Mesothelial cell of epicardium (in vitro differentiated cells): ENCODE measurements at regions not wholly inside any gene's neighbourhood (a gene's known extent, or its start where the extent isn't known, plus 50 kb on each side); places are given as distances from the start of the nearest gene placed in this dataset.

Experiments used
- DNase-seq, 2 experiments: peaks; one replicate each; pipeline ENCODE4 v3.0.0; 2021; ENCODE audit warnings: low spot score in 2 of 2; ENCODE audit not compliant: unreplicated experiment in 2 of 2
- H3K27ac Mint-ChIP-seq: 2 replicates; pipeline ENCODE4 v1.8.0; 2021; ENCODE audit warnings: mixed read lengths
- H3K27me3 Mint-ChIP-seq: 2 replicates; pipeline ENCODE4 v1.8.0; 2021; ENCODE audit warnings: low read depth, mixed read lengths
- H3K36me3 Mint-ChIP-seq: 2 replicates; pipeline ENCODE4 v1.8.0; 2021; ENCODE audit warnings: mixed read lengths
- H3K4me1 Mint-ChIP-seq: 2 replicates; pipeline ENCODE4 v1.8.0; 2021; ENCODE audit warnings: mixed read lengths
- H3K4me3 Mint-ChIP-seq: 2 replicates; pipeline ENCODE4 v1.8.0; 2021; ENCODE audit warnings: mild to moderate bottlenecking, moderate library complexity, mixed read lengths
- H3K9me3 Mint-ChIP-seq: 2 replicates; pipeline ENCODE4 v1.8.0; 2021; ENCODE audit warnings: mixed read lengths
- TF ChIP-seq, protein P1 (sequence below): fragments of 200-600 bp; sonication (generic); IDR thresholded peaks from one replicate; pipeline ENCODE4 v1.5.0; 2021; ENCODE audit warnings: antibody characterized with exemption; ENCODE audit not compliant: unreplicated experiment

DNA sequence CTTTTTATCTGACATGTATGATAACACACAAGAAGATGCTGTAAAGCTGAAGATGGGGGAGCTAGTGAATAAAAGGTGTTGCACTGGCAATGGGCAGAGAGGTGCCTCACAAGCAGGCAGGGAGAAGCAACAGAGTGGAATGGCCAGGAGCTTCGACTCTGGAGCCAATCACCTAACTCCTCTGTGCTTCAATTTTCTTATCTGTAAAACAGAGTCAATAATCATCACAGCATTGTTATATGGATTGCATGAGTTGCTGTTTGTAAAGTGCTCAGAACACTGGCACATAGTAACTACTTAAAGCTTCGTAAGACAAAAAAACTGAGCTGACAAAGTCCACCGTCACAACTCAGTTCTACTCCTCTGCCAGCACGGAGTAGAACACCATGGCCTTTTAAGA lies 254.2 kb upstream of the POM121L12 start:
- no peaks in the 10 kb centered on the region for H3K36me3 Mint-ChIP-seq

DNA sequence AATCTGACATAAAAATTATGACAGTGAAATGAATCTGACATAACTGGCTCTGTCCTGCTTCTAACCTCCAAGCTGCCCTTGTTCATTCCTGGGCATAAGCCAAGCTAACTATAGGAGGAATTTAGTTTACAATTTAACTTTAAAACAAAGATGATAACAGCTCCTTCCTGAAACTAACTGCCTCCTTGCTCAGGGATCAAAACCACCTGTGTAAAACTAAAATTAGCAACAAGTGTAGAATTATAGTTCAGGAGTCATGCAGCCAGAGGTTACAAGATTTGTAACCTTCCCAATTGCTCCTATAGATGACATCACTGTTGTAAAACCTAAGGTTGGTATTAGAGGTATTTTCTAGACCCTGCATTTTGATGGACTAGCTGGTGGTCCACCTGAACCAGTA lies 256.4 kb upstream of the POM121L12 start:
- H3K9me3 Mint-ChIP-seq: peaks cover 11% of the 10 kb centered on the region
- no peak overlapping the region for H3K27ac Mint-ChIP-seq
- DNase-seq: no peak
- no peaks in the 10 kb centered on the region for H3K27me3 Mint-ChIP-seq
- no peaks in the 10 kb centered on the region for H3K4me1 Mint-ChIP-seq
- no peak overlapping the region for H3K4me3 Mint-ChIP-seq
- H3K36me3 Mint-ChIP-seq: no peaks in the 10 kb centered on the region
- TF ChIP-seq, protein P1, sequence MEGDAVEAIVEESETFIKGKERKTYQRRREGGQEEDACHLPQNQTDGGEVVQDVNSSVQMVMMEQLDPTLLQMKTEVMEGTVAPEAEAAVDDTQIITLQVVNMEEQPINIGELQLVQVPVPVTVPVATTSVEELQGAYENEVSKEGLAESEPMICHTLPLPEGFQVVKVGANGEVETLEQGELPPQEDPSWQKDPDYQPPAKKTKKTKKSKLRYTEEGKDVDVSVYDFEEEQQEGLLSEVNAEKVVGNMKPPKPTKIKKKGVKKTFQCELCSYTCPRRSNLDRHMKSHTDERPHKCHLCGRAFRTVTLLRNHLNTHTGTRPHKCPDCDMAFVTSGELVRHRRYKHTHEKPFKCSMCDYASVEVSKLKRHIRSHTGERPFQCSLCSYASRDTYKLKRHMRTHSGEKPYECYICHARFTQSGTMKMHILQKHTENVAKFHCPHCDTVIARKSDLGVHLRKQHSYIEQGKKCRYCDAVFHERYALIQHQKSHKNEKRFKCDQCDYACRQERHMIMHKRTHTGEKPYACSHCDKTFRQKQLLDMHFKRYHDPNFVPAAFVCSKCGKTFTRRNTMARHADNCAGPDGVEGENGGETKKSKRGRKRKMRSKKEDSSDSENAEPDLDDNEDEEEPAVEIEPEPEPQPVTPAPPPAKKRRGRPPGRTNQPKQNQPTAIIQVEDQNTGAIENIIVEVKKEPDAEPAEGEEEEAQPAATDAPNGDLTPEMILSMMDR: no peak

More for the DNA sequence above, 254.2 kb upstream of the POM121L12 start:
- peaks cover 7% of the 10 kb centered on the region for H3K4me1 Mint-ChIP-seq
- H3K4me3 Mint-ChIP-seq: no peak overlapping the region
- DNase-seq: no peak
- TF ChIP-seq, protein P1: no peak
- no peaks in the 10 kb centered on the region for H3K27me3 Mint-ChIP-seq
- H3K27ac Mint-ChIP-seq: no peak overlapping the region
- peaks cover 16% of the 10 kb centered on the region for H3K9me3 Mint-ChIP-seq

- peaks cover 10% of the 10 kb centered on the region for H3K9me3 Mint-ChIP-seq
- no peak overlapping the region for H3K27ac Mint-ChIP-seq
- TF ChIP-seq, protein P1: no peak
Observed at GRCh38 chr7:52777051-52777822, 258.2 kb upstream of the POM121L12 start.

DNA sequence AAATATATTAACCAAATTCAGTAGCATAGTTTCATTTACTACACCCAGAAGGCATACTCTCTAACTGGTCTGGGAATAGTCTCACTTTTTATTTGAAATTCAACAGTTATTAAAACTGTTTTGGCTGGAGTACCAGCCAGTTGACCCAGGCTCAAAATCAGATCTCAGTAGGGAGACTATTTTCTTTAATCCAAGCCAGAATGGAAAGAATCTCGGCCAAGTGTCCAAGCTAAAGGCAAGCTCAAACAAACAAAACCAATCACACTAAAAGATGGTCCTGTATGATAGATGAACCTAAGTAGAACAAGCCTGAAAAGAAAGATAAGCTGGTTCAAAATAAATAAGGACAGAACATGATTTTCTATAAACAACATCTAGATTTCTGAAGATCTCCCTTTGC lies 259.6 kb upstream of the POM121L12 start:
- Mint-ChIP-seq H3K27me3 (no peaks in the 10 kb centered on the region), H3K36me3 (no peaks in the 10 kb centered on the region), H3K9me3 (peaks cover 10% of the 10 kb centered on the region), H3K4me3 (no peak overlapping the region), H3K4me1 (no peaks in the 10 kb centered on the region), H3K27ac (no peak overlapping the region)
- TF ChIP-seq, protein P1: no peak
- DNase-seq: no peak

More at GRCh38 chr7:52777051-52777822, 258.2 kb upstream of the POM121L12 start:
- Mint-ChIP-seq H3K36me3 (no peaks in the 10 kb centered on the region), H3K4me1 (no peaks in the 10 kb centered on the region), H3K27me3 (no peaks in the 10 kb centered on the region), H3K4me3 (no peak overlapping the region)
- no peak for DNase-seq

- Mint-ChIP-seq H3K27me3 (no peaks in the 10 kb centered on the region), H3K4me3 (no peak overlapping the region), H3K36me3 (no peaks in the 10 kb centered on the region), H3K27ac (no peak overlapping the region), H3K9me3 (no peaks in the 10 kb centered on the region), H3K4me1 (no peaks in the 10 kb centered on the region)
- no peak for DNase-seq
- TF ChIP-seq, protein P1: no peak
Observed at GRCh38 chr7:52771177-52771576, 264.3 kb upstream of the POM121L12 start.
